ENCODE measurements at regions not wholly inside any gene's neighbourhood (a gene's known extent, or its start where the extent isn't known, plus 50 kb on each side); places are given as distances from the start of the nearest gene placed in this dataset.

GRCh38 chr3:966341-966740 lies 126.5 kb upstream of the CNTN6 start:
- POLR2A ChIA-PET (ENCODE audit: unreplicated experiment): no interaction called here
- Histone ChIP-seq H2AFZ (no peak overlapping the region), H3K27me3 (ENCODE audit: insufficient read depth, low read depth) (no peaks in the 10 kb centered on the region), H3F3A (ENCODE audit: insufficient read depth, low read depth) (no peaks in the 10 kb centered on the region), H3K36me3 (ENCODE audit: low read depth) (no peaks in the 10 kb centered on the region), H3K4me3 (no peak overlapping the region), H3K4me1 (replicated peaks; ENCODE audit: insufficient read depth) (no peaks in the 10 kb centered on the region), H3K4me2 (no peak overlapping the region), H3K79me2 (ENCODE audit: low read depth) (no peaks in the 10 kb centered on the region), H3K27ac (no peak overlapping the region), H3K9me2 (ENCODE audit: insufficient read depth) (no peaks in the 10 kb centered on the region), H4K20me1 (ENCODE audit: insufficient read depth) (no peaks in the 10 kb centered on the region), H3K9me3 (ENCODE audit: insufficient read depth, low read depth) (no peaks in the 10 kb centered on the region)
- no TSS peak for BruUV-seq (replicated peaks)
- TF ChIP-seq CTCF (conservative IDR thresholded peaks at IDR 0.05) (no peak), EZH2 (IDR thresholded peaks at IDR 0.05; ENCODE audit: low read depth) (no peak)
- no peak for DNase-seq
- intact Hi-C loops (cut with micrococcal nuclease; ENCODE audit: unreplicated experiment): no loop called here
- CTCF ChIA-PET: no interaction called here

- H3K4me3 ChIP-seq: no peak overlapping the region
- no peaks in the 10 kb centered on the region for H3K9me3 ChIP-seq (ENCODE audit: insufficient read depth, low read depth)
- H3K79me2 ChIP-seq (ENCODE audit: low read depth): no peaks in the 10 kb centered on the region
- no peaks in the 10 kb centered on the region for H3F3A ChIP-seq (ENCODE audit: insufficient read depth, low read depth)
- H2AFZ ChIP-seq: no peak overlapping the region
- no peaks in the 10 kb centered on the region for H4K20me1 ChIP-seq (ENCODE audit: insufficient read depth)
- no peak overlapping the region for H3K4me2 ChIP-seq
- H3K4me1 ChIP-seq (replicated peaks; ENCODE audit: insufficient read depth): no peaks in the 10 kb centered on the region
- H3K9me2 ChIP-seq (ENCODE audit: insufficient read depth): no peaks in the 10 kb centered on the region
- TF ChIP-seq EZH2 (IDR thresholded peaks at IDR 0.05; ENCODE audit: low read depth) (no peak), CTCF (conservative IDR thresholded peaks at IDR 0.05) (no peak)
- no TSS peak for BruUV-seq (replicated peaks)
- CTCF ChIA-PET: no interaction called here
- intact Hi-C loops (cut with micrococcal nuclease; ENCODE audit: unreplicated experiment): no loop called here
- POLR2A ChIA-PET (ENCODE audit: unreplicated experiment): no interaction called here
- no peaks in the 10 kb centered on the region for H3K36me3 ChIP-seq (ENCODE audit: low read depth)
- no peaks in the 10 kb centered on the region for H3K27me3 ChIP-seq (ENCODE audit: insufficient read depth, low read depth)
- no peak for DNase-seq
- no peak overlapping the region for H3K27ac ChIP-seq
Measured at GRCh38 chr3:973340-973739, 119.5 kb upstream of the CNTN6 start.

- no peaks in the 10 kb centered on the region for H3K27me3 ChIP-seq (ENCODE audit: insufficient read depth, low read depth)
- no peaks in the 10 kb centered on the region for H3K9me2 ChIP-seq (ENCODE audit: insufficient read depth)
- H4K20me1 ChIP-seq (ENCODE audit: insufficient read depth): no peaks in the 10 kb centered on the region
- H3K4me1 ChIP-seq (replicated peaks; ENCODE audit: insufficient read depth): no peaks in the 10 kb centered on the region
- intact Hi-C loops (cut with micrococcal nuclease; ENCODE audit: unreplicated experiment): no loop called here
- BruUV-seq (replicated peaks): no TSS peak
- no peak overlapping the region for H3K4me2 ChIP-seq
- ChIA-PET POLR2A (ENCODE audit: unreplicated experiment) (no interaction called here), CTCF (no interaction called here)
- DNase-seq: no peak
- H3F3A ChIP-seq (ENCODE audit: insufficient read depth, low read depth): no peaks in the 10 kb centered on the region
- H3K4me3 ChIP-seq: no peak overlapping the region
- no peak overlapping the region for H3K27ac ChIP-seq
- H3K79me2 ChIP-seq (ENCODE audit: low read depth): no peaks in the 10 kb centered on the region
- TF ChIP-seq CTCF (conservative IDR thresholded peaks at IDR 0.05) (no peak), EZH2 (IDR thresholded peaks at IDR 0.05; ENCODE audit: low read depth) (no peak)
- no peaks in the 10 kb centered on the region for H3K9me3 ChIP-seq (ENCODE audit: insufficient read depth, low read depth)
- H2AFZ ChIP-seq: no peak overlapping the region
- no peaks in the 10 kb centered on the region for H3K36me3 ChIP-seq (ENCODE audit: low read depth)
Measured at GRCh38 chr3:976006-976405, 116.8 kb upstream of the CNTN6 start.
